GM19099 (cell line): ENCODE measurements at regions not wholly inside any gene's neighbourhood (a gene's known extent, or its start where the extent isn't known, plus 50 kb on each side); places are given as distances from the start of the nearest gene placed in this dataset.

Source experiments
- POLR2A ChIP-seq: IDR thresholded peaks from 3 replicates; pipeline ENCODE4 v1.6.1; 2011; ENCODE audit warnings: low read depth; ENCODE audit not compliant: insufficient read length; ENCODE audit errors: extremely low read depth

GRCh38 chr1:148362216-148362611 lies 120.9 kb downstream of the PPIAL4G start:
- no peak for TF ChIP-seq POLR2A

- TF ChIP-seq POLR2A, result no peak
Measured at GRCh38 chr1:148357037-148357436, 126.1 kb downstream of the PPIAL4G start.

- no peak for TF ChIP-seq POLR2A
Measured at GRCh38 chr1:148355976-148356375, 127.1 kb downstream of the PPIAL4G start.

GRCh38 chr1:148354913-148355308 lies 128.2 kb downstream of the PPIAL4G start:
- TF ChIP-seq POLR2A, result no peak

- TF ChIP-seq POLR2A, result no peak
Measured at GRCh38 chr1:148354284-148354912, 128.7 kb downstream of the PPIAL4G start.

- TF ChIP-seq POLR2A, result no peak
Measured at GRCh38 chr1:148353461-148354283, 129.4 kb downstream of the PPIAL4G start.

GRCh38 chr1:148352470-148353053 lies 130.5 kb downstream of the PPIAL4G start:
- TF ChIP-seq POLR2A, result no peak

GRCh38 chr1:148347781-148348180 lies 135.3 kb downstream of the PPIAL4G start:
- TF ChIP-seq POLR2A, result no peak

GRCh38 chr1:148334339-148335130 lies 148.6 kb downstream of the PPIAL4G start:
- TF ChIP-seq POLR2A, result peak; percentile 99

GRCh38 chr1:148333875-148334338 lies 149.2 kb downstream of the PPIAL4G start:
- TF ChIP-seq POLR2A, result no peak

GRCh38 chr1:148328884-148329283 lies 154.2 kb downstream of the PPIAL4G start:
- no peak for TF ChIP-seq POLR2A

- TF ChIP-seq POLR2A, result no peak
Measured at GRCh38 chr1:148318904-148319242, 164.2 kb downstream of the PPIAL4G start.

- no peak for TF ChIP-seq POLR2A
Measured at GRCh38 chr1:148318123-148318903, 164.8 kb downstream of the PPIAL4G start.

GRCh38 chr1:148317288-148317985 lies 165.4 kb upstream of the NBPF11 start:
- TF ChIP-seq POLR2A, result no peak
